ENCODE measurements at regions not wholly inside any gene's neighbourhood (a gene's known extent, or its start where the extent isn't known, plus 50 kb on each side); places are given as distances from the start of the nearest gene placed in this dataset.

DNA sequence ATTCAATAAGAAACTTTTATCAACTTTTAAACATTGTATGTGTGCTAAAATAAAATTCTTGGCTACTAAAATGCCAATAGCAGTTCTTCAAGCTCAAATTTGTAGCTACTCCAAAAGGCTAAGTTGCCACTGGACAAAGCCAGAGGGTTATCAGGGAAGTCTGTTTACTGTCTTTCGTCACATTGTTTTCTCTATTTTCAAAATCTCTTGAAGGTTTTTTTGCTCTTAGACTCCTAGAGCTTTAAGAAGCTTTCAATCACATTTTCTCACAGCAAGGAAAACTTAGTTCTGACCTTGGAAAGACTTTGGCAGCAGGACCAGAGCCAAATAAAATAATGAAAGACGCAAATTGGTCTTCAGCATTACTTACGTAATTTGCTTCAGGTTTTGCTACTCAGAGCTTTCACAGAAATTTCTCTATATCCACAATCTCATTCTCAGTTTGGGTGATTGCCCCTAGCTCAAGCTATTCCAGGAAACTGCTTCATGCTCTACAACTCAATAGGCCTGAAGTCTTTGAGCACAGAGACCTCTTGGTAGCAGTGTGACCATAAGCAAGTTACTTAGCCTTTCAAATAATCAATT, 257.7 kb downstream of the GABRG2 start:
- no peak for DNase-seq

DNA sequence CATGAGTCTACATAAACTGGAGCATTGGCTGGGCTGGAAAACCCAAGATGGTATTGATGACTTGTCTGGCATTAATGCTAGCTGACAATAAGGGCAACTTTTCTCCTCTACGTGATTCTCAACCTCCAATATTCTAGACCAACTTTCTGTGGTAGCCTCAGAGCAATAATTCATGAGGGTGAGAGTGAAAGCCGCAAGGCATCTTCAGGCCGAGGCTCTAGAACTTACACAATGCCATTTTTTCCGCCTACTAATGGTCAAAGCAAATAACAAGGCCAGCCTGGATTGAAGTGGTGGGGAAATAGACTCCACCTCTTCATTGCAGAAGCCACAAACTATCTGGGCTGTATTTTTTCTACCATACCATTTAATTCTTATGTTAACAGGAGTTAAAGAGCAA, 267.4 kb downstream of the GABRG2 start:
- no peak for DNase-seq

DNA sequence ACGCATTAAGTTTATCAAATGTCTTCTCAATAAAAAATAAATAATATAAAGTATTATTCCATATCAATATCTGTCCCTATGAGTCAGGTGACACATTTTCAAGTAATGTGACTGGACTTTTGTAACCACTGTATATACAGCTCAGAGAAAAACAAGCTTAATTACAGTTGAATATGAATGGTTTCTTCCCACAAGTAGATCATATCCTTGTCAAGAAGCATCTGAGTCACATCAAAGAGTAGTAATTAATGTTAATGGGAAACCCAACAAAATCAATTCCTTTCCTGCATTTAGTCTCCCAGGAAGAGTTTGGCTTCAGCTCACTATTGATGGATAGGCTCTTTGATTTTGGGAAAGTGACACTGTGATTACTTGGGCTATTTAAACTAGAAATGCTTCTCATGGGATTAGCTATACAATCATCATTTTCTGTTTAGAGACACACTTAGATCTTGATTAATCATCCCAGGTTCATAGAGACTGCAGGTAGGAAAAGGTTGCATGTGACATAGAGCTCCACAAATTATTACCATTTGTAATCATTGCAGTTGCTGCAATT, 292.9 kb downstream of the GABRG2 start:
- no peak for DNase-seq

GRCh38 chr5:162372256-162372655, 304.7 kb downstream of the GABRG2 start:
- no peak for DNase-seq

- no peak for DNase-seq
Observed at GRCh38 chr5:162377895-162378294, 310.3 kb downstream of the GABRG2 start.

DNA sequence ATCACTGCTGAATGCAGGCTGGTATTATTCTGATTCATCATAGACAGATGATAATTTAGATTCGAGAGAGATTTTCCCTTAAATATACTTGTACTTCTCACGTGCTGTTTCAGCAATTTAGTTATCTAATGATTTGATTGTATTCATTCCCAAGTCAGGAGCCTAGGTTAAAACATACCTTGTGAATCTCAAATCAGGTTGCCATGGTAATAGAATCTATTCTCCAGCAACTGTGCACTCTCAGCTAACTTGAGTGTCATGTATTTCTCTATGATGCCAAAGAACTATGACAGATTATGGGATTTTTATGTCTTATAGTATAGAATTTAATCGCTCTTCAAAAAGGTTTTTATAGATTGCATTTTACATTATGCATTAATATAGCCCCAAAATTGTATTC, 315.3 kb downstream of the GABRG2 start:
- DNase-seq = no peak

DNA sequence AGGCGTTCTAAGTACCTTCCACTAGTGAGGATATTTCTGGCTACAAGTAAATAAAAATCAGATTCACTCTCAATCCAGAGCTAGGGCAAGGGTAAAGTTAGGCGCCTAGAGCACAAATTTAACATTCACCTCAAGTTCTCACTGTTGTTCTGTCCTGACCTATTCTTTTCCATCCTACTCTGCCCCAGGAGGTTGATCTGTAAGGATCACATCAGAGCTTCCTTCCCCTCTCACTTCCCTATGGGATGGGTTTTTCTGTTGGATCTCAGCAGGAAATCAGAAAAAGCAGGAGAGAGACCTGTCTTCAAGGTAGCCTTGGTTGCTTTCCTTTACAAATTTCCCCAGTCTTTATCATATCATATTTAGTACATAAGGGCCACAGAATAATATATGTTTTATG, 316.7 kb downstream of the GABRG2 start:
- DNase-seq = no peak

- DNase-seq = no peak
Observed at GRCh38 chr5:162391833-162392232, 324.3 kb downstream of the GABRG2 start.

DNA sequence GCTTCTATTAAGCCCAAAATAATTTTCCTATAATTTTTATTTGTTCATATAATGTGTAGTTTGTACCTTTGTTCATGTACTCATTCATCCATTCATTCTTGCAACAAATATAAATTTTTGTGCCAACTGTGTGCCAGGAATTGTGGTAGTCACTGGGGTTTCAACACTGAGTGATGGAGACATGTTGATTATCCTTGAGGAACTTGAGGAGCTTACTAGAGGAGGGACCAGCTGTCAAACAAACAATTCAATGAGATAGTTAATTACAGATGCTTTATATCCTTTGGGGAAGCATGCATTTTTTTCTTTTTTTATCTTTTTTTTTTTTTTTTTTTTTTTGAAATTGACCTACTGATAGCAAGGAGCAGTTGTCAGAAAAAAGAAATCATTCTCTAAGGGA, 324.8 kb downstream of the GABRG2 start:
- DNase-seq = no peak

GRCh38 chr5:162393534-162393933, 326.0 kb downstream of the GABRG2 start:
- DNase-seq = no peak

DNA sequence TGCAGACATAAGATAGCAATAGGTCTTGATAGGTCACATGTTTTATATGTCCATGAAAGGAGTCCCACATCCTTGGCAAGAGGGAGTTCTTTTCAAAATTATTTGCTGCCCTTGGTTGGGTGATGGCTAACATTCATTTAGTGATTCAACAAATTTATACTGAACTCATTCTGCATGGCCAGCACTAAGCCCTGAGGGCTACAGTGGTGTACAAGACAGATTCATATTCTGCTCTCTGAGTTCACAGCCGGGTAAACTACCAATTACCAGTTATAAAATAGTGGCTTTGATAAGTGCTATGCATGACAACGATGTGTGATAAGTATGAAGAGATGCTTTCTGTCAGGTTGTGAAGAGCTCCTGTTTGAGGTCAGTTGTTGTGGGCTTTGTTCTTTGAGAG, 340.0 kb downstream of the GABRG2 start:
- DNase-seq = no peak

- DNase-seq = no peak
Observed at GRCh38 chr5:162410365-162410764, 342.8 kb downstream of the GABRG2 start.

DNA sequence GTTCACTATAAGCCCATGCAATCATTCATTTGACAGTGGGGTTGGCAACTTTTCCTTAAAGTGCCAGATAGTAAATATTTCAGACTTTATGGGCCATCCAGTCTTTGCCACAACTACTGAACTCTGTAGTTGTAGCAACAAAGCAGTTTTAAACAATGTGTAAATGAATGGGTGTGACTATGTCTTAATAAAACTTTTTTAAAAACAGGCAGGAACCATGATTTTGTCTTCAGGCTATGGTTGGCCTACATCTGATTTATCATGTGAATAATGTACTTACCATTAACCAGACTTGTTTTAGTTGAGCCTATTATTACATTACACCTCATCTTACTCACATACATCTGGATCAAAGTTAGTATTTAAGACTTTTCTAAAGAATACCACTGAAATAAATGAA, 361.6 kb downstream of the GABRG2 start:
- no peak for DNase-seq

GRCh38 chr5:162434281-162434680, 366.7 kb downstream of the GABRG2 start:
- DNase-seq = no peak

DNA sequence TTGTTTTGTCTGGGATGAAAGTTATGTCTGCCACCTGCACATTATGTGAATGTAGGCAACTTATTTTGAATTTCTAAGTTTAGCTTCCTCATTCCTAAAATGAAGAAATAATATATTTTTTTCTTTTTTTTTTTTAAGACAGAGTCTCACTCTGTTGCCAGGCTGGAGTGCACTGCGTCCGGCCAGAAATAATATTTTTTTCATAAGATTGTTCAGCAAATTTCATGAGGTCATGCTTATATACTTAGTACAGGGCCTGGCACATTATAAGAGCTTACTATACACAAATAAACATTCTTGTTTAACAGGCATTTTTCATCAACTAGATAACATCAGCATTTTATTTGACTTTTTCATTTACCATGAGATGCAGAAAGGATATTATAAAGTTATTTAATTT, 368.5 kb downstream of the GABRG2 start:
- no peak for DNase-seq

DNA sequence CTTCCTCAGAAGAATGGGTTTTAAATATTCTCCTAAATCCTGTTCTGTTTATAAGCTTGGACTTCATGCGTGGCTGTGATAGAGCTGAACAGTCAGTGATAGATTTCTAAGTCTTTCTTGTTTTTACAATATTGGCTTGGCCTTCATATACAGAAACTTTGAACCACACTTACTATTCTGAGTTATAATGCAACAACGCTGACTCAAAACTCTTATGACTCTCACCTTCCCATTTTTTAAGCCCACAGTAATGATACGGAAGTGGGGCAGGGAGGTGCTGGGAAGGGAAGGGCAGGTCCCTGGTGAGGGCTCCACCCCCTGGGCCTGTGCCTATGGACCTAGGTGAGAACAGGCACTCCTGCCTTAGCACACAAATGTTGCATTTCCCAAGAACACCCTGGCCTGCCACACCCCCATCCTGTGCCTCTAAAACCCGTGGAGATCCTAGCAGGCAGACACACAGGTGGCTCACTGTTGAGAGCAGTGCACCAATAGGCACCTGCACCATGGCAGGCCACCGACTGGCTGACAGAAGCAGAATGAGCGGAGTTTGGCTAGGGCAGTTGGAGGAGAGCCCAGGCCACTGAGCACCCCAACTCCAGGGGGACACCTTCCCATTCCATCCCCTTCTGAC, 376.7 kb downstream of the GABRG2 start:
- no peak for DNase-seq

GRCh38 chr5:162456086-162456485, 388.5 kb downstream of the GABRG2 start:
- DNase-seq = no peak

DNA sequence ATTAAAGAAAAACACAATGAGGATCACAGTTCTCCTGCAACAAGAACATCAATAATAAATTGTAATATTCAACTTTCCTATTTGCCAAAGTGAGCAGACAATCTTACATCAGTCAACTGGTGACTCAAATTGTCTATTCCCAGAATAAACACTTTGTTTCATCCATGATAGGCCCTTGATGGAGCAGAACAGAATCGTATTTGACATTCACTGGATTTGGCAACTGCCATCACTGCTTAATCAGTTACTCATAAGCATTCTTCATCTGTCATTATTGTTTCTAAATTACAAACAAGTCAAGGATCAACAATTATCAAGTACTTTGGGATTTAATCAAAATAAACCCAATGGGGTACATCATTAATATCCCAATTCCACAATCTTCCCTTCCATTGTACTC, 398.4 kb downstream of the GABRG2 start:
- no peak for DNase-seq

GRCh38 chr5:162473041-162473714, 405.6 kb downstream of the GABRG2 start:
- DNase-seq = no peak

DNA sequence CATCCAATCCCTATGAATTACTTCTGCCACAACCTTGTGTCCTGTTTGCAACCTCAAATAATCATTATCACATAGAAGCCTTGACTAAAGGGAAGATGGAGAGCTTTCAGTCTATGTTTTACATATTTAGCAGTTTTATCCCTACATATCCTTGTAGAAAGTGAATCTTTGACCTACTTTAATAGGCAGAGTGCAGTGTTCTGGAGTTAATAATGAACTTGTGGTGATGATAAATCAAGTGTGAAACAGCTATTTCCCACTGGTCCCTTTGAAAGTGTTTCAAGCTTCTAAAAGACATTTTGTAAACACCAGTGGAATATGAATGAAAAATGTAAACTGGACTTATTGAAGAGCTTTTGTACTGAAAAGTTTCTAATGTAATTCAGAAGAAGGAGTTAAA, 406.7 kb downstream of the GABRG2 start:
- no peak for DNase-seq

- DNase-seq = no peak
Observed at GRCh38 chr5:162484095-162484494, 416.5 kb downstream of the GABRG2 start.

DNA sequence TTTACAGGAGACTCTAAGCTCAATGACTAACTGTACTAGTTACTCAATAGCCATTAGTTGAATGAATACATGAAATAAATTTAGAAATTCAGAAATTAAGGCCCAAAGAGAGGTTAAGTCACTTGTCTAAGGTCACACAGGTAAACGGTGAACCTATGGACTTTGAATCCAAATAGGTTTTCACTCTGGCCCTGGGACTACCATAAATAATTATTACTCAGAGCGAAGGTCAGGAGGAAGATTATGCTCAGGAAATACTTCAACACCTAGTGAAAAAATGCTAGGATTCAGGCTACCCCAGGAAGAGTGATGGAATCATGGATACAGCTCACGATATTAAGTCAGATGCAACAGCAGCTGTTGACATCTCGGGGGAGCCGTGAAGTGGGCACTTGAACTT, 417.4 kb downstream of the GABRG2 start:
- no peak for DNase-seq

GRCh38 chr5:162485666-162486292, 418.2 kb downstream of the GABRG2 start:
- no peak for DNase-seq

Data from activated effector memory CD4-positive, alpha-beta T cell treated with Interleukin-2 at 50 U/mL for 16 hours (primary cell).